ENCODE measurements at regions not wholly inside any gene's neighbourhood (a gene's known extent, or its start where the extent isn't known, plus 50 kb on each side); places are given as distances from the start of the nearest gene placed in this dataset.

DNA sequence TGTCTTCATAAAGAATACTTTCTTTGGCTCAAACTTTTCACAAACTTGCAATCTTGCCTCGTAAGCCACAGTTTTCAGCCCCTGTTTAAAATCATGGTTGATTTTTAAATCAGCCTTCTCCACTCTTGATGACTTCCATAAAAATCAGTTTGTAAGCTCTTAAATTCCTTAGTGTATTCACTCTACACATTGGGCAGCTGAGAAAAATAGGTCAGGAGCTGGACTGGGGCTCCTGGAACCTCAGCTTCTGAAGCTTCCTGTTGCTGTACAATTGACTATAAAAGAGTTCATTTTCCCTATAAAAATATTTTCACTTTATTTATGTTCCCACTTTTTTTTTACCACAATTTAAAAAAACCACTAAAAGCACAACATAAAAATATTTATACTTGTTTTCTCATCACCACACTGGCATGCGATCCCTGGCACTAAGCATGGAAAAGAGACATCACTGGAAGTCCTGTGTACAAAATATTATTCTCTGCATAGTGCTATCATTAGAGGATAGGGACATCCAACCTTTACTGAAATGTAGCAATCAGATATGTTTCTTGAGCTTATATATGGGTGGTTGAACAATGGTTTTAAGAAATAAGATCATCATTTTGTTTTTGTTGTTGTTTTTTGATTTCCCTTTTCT lies 345.7 kb downstream of the FBXO8 start:
- H3K4me1 ChIP-seq (replicated peaks in 1 of 4; ENCODE audit: control insufficient read depth in 3 of 4, insufficient read depth in 4 of 4, low read length in 3 of 4), result peaks cover 0 to 4% (median 3%) of the 10 kb centered on the region in 4 experiments; a peak in 3 of 7 replicates
- CTCF ChIA-PET (ENCODE audit: partially characterized antibody), result interaction anchor here (1.7 kb wide), 1 partner anchor 8 kb away, joined by 5 read pairs; no protein-coding TSS in a partner anchor
- no peak for TF ChIP-seq EZH2 (IDR thresholded peaks at IDR 0.05; ENCODE audit: low read depth, low read length, severe bottlenecking)
- no peak for TF ChIP-seq POLR2A (IDR thresholded peaks at IDR 0.05; ENCODE audit: control extremely low read depth in 1 of 2, low read depth in 2 of 2, low read length in 2 of 2)
- TF ChIP-seq, protein P1, sequence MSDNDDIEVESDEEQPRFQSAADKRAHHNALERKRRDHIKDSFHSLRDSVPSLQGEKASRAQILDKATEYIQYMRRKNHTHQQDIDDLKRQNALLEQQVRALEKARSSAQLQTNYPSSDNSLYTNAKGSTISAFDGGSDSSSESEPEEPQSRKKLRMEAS (IDR thresholded peaks at IDR 0.05), result no peak
- no peak for TF ChIP-seq BACH1 (IDR thresholded peaks at IDR 0.05; ENCODE audit: low read length)
- no peak for TF ChIP-seq GABPA (IDR thresholded peaks at IDR 0.05; ENCODE audit: borderline replicate concordance, insufficient read depth, low read length)
- TF ChIP-seq BCL11A (IDR thresholded peaks at IDR 0.05; ENCODE audit: low read depth in 2 of 2, low read length in 2 of 2), result no peak
- TF ChIP-seq RFX5 (IDR thresholded peaks at IDR 0.05; ENCODE audit: borderline replicate concordance, low read depth, low read length), result no peak
- TF ChIP-seq PHF8 (conservative IDR thresholded peaks at IDR 0.05; ENCODE audit: low read depth, low read length), result no peak
- no peak for TF ChIP-seq POU5F1 (IDR thresholded peaks at IDR 0.05; ENCODE audit: low read depth, low read length)
- TF ChIP-seq EGR1 (IDR thresholded peaks at IDR 0.05; ENCODE audit: borderline replicate concordance, low read depth, low read length), result no peak
- TF ChIP-seq, protein P2, sequence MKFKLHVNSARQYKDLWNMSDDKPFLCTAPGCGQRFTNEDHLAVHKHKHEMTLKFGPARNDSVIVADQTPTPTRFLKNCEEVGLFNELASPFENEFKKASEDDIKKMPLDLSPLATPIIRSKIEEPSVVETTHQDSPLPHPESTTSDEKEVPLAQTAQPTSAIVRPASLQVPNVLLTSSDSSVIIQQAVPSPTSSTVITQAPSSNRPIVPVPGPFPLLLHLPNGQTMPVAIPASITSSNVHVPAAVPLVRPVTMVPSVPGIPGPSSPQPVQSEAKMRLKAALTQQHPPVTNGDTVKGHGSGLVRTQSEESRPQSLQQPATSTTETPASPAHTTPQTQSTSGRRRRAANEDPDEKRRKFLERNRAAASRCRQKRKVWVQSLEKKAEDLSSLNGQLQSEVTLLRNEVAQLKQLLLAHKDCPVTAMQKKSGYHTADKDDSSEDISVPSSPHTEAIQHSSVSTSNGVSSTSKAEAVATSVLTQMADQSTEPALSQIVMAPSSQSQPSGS (IDR thresholded peaks at IDR 0.05; ENCODE audit: low read length), result no peak
- TF ChIP-seq SP1 (IDR thresholded peaks at IDR 0.05; ENCODE audit: low read depth, low read length), result no peak
- no peak for TF ChIP-seq SP2 (IDR thresholded peaks at IDR 0.05; ENCODE audit: low read length)

More for the DNA sequence above, 345.7 kb downstream of the FBXO8 start:
- no peak overlapping the region for H2AFZ ChIP-seq (ENCODE audit: low read length)
- H3K27ac ChIP-seq (ENCODE audit: low read depth, low read length), result no peak overlapping the region
- H3K4ac ChIP-seq (replicated peaks; ENCODE audit: insufficient read length, low read depth, low read length), result no peak overlapping the region
- H2BK12ac ChIP-seq (ENCODE audit: low read depth, low read length), result no peak overlapping the region
- FAIRE-seq (no peak), DNase-seq (ENCODE audit: low read depth in 1 of 2, low spot score in 2 of 2) (no peak)
- H3K14ac ChIP-seq (ENCODE audit: insufficient read length), result no peak overlapping the region
- H3K4me2 ChIP-seq (ENCODE audit: insufficient read depth in 1 of 2, low read depth in 2 of 2, low read length in 2 of 2), result no peak overlapping the region
- no peaks in the 10 kb centered on the region for H3K27me3 ChIP-seq (replicated peaks in 1 of 4; ENCODE audit: control insufficient read depth in 3 of 4, extremely low read depth in 1 of 4, insufficient read depth in 3 of 4, low read length in 3 of 4)
- no peaks in the 10 kb centered on the region for H3K79me1 ChIP-seq (ENCODE audit: low read depth, low read length)
- H4K8ac ChIP-seq (ENCODE audit: extremely low read depth, insufficient read depth, low read length), result no peak overlapping the region
- H2BK5ac ChIP-seq (ENCODE audit: low read depth, low read length), result no peak overlapping the region
- H3K9ac ChIP-seq (replicated peaks in 1 of 4; ENCODE audit: extremely low read depth in 1 of 4, low read depth in 3 of 4, low read length in 3 of 4), result no peak overlapping the region
- H3K79me2 ChIP-seq (ENCODE audit: control insufficient read depth in 1 of 2, insufficient read depth in 2 of 2, low read length in 2 of 2), result no peaks in the 10 kb centered on the region
- no peaks in the 10 kb centered on the region for H3K36me3 ChIP-seq (ENCODE audit: control insufficient read depth in 2 of 4, insufficient read depth in 4 of 4, low read length in 3 of 4)
- H2BK120ac ChIP-seq (replicated peaks; ENCODE audit: low read depth, low read length), result no peak overlapping the region
- no peak overlapping the region for H2AK5ac ChIP-seq (ENCODE audit: low read depth, low read length)
- H3K23ac ChIP-seq (ENCODE audit: insufficient read length), result no peak overlapping the region
- H4K91ac ChIP-seq (replicated peaks; ENCODE audit: insufficient read length, low read length), result no peak overlapping the region
- 89% methylated on average over 2 of the region's 2 CpGs; no CpG with 5 or more reads in 1 of the 2 experiments for WGBS, 2 experiments (ENCODE audit: extremely low coverage in 1 of 2, insufficient coverage in 1 of 2, insufficient read length in 1 of 2, insufficient replicate concordance in 2 of 2, low coverage in 1 of 2, low lambda C conversion rate in 2 of 2, missing lambda C conversion rate in 1 of 2)
- H3K9me3 ChIP-seq (ENCODE audit: insufficient read depth in 2 of 2, low read depth in 1 of 2, low read length in 1 of 2), result no peaks in the 10 kb centered on the region
- no peak overlapping the region for H4K5ac ChIP-seq (ENCODE audit: insufficient read length, low read depth, low read length)
- H3K4me3 ChIP-seq (ENCODE audit: extremely low read depth in 1 of 4, insufficient read depth in 2 of 4, low read depth in 3 of 4, low read length in 4 of 4), result no peak overlapping the region
- no peak overlapping the region for H3K18ac ChIP-seq (ENCODE audit: extremely low read depth, low read length)
- no peak overlapping the region for H2BK20ac ChIP-seq (ENCODE audit: low read length)
- H3K56ac ChIP-seq (replicated peaks; ENCODE audit: insufficient read length, low read depth, low read length), result no peak overlapping the region
- H3K23me2 ChIP-seq (ENCODE audit: low read depth, low read length), result no peaks in the 10 kb centered on the region
- POLR2A ChIA-PET (ENCODE audit: partially characterized antibody), result no interaction called here
- H4K20me1 ChIP-seq (replicated peaks in 1 of 2; ENCODE audit: control insufficient read depth in 1 of 2, insufficient read depth in 2 of 2, low read length in 2 of 2), result no peaks in the 10 kb centered on the region
- no peak overlapping the region for H2BK15ac ChIP-seq (ENCODE audit: low read length)
